CD4-positive, alpha-beta memory T cell (primary cell): ENCODE measurements at regions not wholly inside any gene's neighbourhood (a gene's known extent, or its start where the extent isn't known, plus 50 kb on each side); places are given as distances from the start of the nearest gene placed in this dataset.
"Not testable (repeated sequence)": the region's sequence is repeated elsewhere in the genome, so short reads cannot be mapped to it uniquely, and the experiment has no call there.

Experiments
- CTCF ChIA-PET: fragments of 350-600 bp; sonication (Branson Sonifier 250); formaldehyde crosslinking; loops from one replicate; lab custom pipeline; 2021; ENCODE audit warnings: inconsistent platforms; ENCODE audit not compliant: partially characterized antibody; lab: Charles Lee
- POLR2A ChIA-PET: fragments of 350-600 bp; sonication (Branson Sonifier 250); formaldehyde crosslinking; loops from one replicate; lab custom pipeline; 2021; ENCODE audit not compliant: partially characterized antibody; lab: Charles Lee
- DNase-seq, 5 donors: peaks; one replicate each; pipeline versions ENCODE4 v3.0.0 to v3.0.0-alpha.2; 2020 to 2022; ENCODE audit warnings: mixed read lengths in 1 of 5
- H3K27ac ChIP-seq: one replicate; pipeline ENCODE4 v1.7.0; 2013; ENCODE audit warnings: low read depth, low read length
- H3K27me3 ChIP-seq: 2 replicates; pipeline ENCODE4 v1.7.0; 2013; ENCODE audit warnings: mild to moderate bottlenecking, low read length, moderate library complexity; ENCODE audit not compliant: insufficient read depth
- H3K36me3 ChIP-seq: 2 replicates; pipeline ENCODE4 v1.7.0; 2013; ENCODE audit warnings: mild to moderate bottlenecking, low read length, moderate library complexity; ENCODE audit not compliant: insufficient read depth
- H3K4me1 ChIP-seq: 2 replicates; pipeline ENCODE4 v1.7.0; 2013; ENCODE audit warnings: mild to moderate bottlenecking, low read length, moderate library complexity; ENCODE audit not compliant: insufficient read depth
- H3K4me3 ChIP-seq, 2 donors: one replicate each; pipeline ENCODE4 v1.7.0; 2013; ENCODE audit warnings: low read length in 2 of 2, mild to moderate bottlenecking in 1 of 2
- H3K9me3 ChIP-seq, 2 donors: one replicate each; pipeline ENCODE4 v1.7.0; 2013; ENCODE audit warnings: low read length in 2 of 2, control low read depth in 1 of 2; ENCODE audit not compliant: control insufficient read depth in 1 of 2
- H3K27ac Mint-ChIP-seq, 7 donors: one replicate each; pipeline ENCODE4 v1.8.0; 2020 to 2021; ENCODE audit warnings: mixed read lengths in 7 of 7, mild to moderate bottlenecking in 6 of 7, inconsistent platforms in 3 of 7, moderate library complexity in 3 of 7
- H3K27me3 Mint-ChIP-seq, 2 donors: one replicate each; pipeline ENCODE4 v1.8.0; 2020 to 2021; ENCODE audit warnings: mixed read lengths in 2 of 2
- H3K36me3 Mint-ChIP-seq, 2 donors: one replicate each; pipeline ENCODE4 v1.8.0; 2020 to 2021; ENCODE audit warnings: mixed read lengths in 2 of 2, inconsistent platforms in 1 of 2, mild to moderate bottlenecking in 1 of 2
- H3K4me1 Mint-ChIP-seq, 4 donors: one replicate each; pipeline ENCODE4 v1.8.0; 2020 to 2021; ENCODE audit warnings: mixed read lengths in 4 of 4, mild to moderate bottlenecking in 1 of 4
- H3K4me3 Mint-ChIP-seq, 8 donors: one replicate each; pipeline ENCODE4 v1.8.0; 2020 to 2021; ENCODE audit warnings: mixed read lengths in 8 of 8, mild to moderate bottlenecking in 7 of 8, moderate library complexity in 6 of 8, inconsistent platforms in 3 of 8
- H3K9me3 Mint-ChIP-seq, 8 donors: one replicate each; pipeline ENCODE4 v1.8.0; 2020 to 2021; ENCODE audit warnings: mixed read lengths in 8 of 8, mild to moderate bottlenecking in 5 of 8, inconsistent platforms in 3 of 8, moderate library complexity in 1 of 8
- intact Hi-C: fragments of 100-400 bp; cut with micrococcal nuclease; formaldehyde crosslinking; loops from one replicate; pipeline ENCODE4 v1.15.1; 2023

DNA sequence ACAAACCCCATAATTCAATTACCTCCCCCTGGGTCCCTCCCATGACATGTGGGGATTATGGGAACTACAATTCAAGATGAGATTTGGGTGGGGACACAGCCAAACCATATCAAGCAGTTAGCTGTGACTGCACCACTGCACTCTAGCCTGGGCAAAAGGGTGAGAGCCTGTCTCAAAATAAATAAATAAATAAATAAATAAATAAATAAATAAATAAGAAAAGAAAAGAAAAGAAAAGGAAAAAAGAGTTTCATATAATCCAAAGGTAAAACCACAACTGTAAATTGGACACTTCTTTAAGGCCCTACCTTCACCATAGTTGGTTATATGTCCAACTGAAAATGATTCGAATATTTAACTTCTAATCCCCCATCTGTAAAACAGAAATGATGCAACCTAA, 157.6 kb upstream of the FIGN start:
- DNase-seq, H3K9me3 ChIP-seq, H3K27ac ChIP-seq, H3K27ac Mint-ChIP-seq, H3K36me3 Mint-ChIP-seq, H3K4me3 Mint-ChIP-seq, H3K4me1 ChIP-seq, CTCF ChIA-PET, H3K4me3 ChIP-seq, H3K36me3 ChIP-seq, H3K27me3 Mint-ChIP-seq, intact Hi-C loops, H3K4me1 Mint-ChIP-seq, POLR2A ChIA-PET, H3K27me3 ChIP-seq: not testable (repeated sequence)
- peaks cover 0 to 14% (median 7%) of the 10 kb centered on the region in 8 donors for H3K9me3 Mint-ChIP-seq

- no peak overlapping the region for H3K27ac Mint-ChIP-seq
- Histone ChIP-seq H3K27ac (no peak overlapping the region), H3K27me3 (no peaks in the 10 kb centered on the region), H3K4me3 (no peak overlapping the region), H3K36me3 (no peaks in the 10 kb centered on the region), H3K4me1 (no peaks in the 10 kb centered on the region), H3K9me3 (no peaks in the 10 kb centered on the region)
- no peak for DNase-seq
- H3K27me3 Mint-ChIP-seq: no peaks in the 10 kb centered on the region
- CTCF ChIA-PET: no interaction called here
- H3K36me3 Mint-ChIP-seq: no peaks in the 10 kb centered on the region
- H3K4me3 Mint-ChIP-seq: no peak overlapping the region
- intact Hi-C loops: no loop called here
- peaks cover 0 to 13% (median 6%) of the 10 kb centered on the region in 8 donors for H3K9me3 Mint-ChIP-seq
- POLR2A ChIA-PET: no interaction called here
- no peaks in the 10 kb centered on the region for H3K4me1 Mint-ChIP-seq
Observed at GRCh38 chr2:163888591-163888990, 152.8 kb upstream of the FIGN start.

GRCh38 chr2:163887182-163887581, 151.4 kb upstream of the FIGN start:
- Histone ChIP-seq H3K27ac (no peak overlapping the region), H3K36me3 (no peaks in the 10 kb centered on the region), H3K4me3 (no peak overlapping the region), H3K4me1 (no peaks in the 10 kb centered on the region), H3K27me3 (no peaks in the 10 kb centered on the region), H3K9me3 (no peaks in the 10 kb centered on the region)
- POLR2A ChIA-PET: no interaction called here
- CTCF ChIA-PET: interaction anchor here (0.7 kb wide), 1 partner anchor 11 kb away, joined by 3 read pairs; no protein-coding TSS in a partner anchor
- Mint-ChIP-seq H3K4me3 (no peak overlapping the region), H3K27me3 (no peaks in the 10 kb centered on the region), H3K4me1 (no peaks in the 10 kb centered on the region), H3K27ac (no peak overlapping the region), H3K36me3 (no peaks in the 10 kb centered on the region), H3K9me3 (peaks cover 0 to 11% (median 3%) of the 10 kb centered on the region in 8 donors)
- DNase-seq: no peak
- intact Hi-C loops: no loop called here

- Mint-ChIP-seq H3K9me3 (peaks cover 0 to 21% (median 4%) of the 10 kb centered on the region in 8 donors), H3K4me3 (no peak overlapping the region), H3K27ac (no peak overlapping the region), H3K36me3 (no peaks in the 10 kb centered on the region), H3K4me1 (no peaks in the 10 kb centered on the region), H3K27me3 (no peaks in the 10 kb centered on the region)
- no peaks in the 10 kb centered on the region for H3K36me3 ChIP-seq
- H3K4me1 ChIP-seq: no peaks in the 10 kb centered on the region
- ChIA-PET CTCF (no interaction called here), POLR2A (no interaction called here)
- no peaks in the 10 kb centered on the region for H3K27me3 ChIP-seq
- H3K9me3 ChIP-seq: no peaks in the 10 kb centered on the region
- intact Hi-C loops: no loop called here
- no peak for DNase-seq
- H3K4me3 ChIP-seq: no peak overlapping the region
- H3K27ac ChIP-seq: no peak overlapping the region
Observed at GRCh38 chr2:163884416-163884815, 148.6 kb upstream of the FIGN start.

DNA sequence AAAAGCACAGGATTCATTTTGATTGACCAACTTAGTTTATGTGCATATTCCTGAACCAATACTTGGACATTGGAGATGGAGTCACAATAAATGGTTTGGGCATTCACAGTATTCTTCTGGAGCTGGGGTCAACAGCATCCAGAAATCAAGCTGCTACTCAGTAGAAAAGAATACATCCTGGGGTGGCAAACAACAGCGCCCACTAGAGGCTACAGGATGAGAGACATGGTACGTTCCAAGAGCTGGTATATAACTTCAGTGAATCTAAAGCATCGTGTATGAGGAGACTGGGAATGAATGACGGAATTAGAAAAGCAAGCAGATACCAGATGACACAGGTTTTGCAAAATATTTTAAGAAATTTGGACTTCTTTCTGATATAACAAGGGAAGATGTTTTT, 142.9 kb upstream of the FIGN start:
- POLR2A ChIA-PET: no interaction called here
- Mint-ChIP-seq H3K27me3 (no peaks in the 10 kb centered on the region), H3K4me1 (no peaks in the 10 kb centered on the region), H3K9me3 (peaks cover 0 to 17% (median 4%) of the 10 kb centered on the region in 8 donors), H3K36me3 (no peaks in the 10 kb centered on the region), H3K4me3 (no peak overlapping the region), H3K27ac (no peak overlapping the region)
- no peaks in the 10 kb centered on the region for H3K36me3 ChIP-seq
- peaks cover 0 to 4% of the 10 kb centered on the region in 2 donors for H3K9me3 ChIP-seq
- no peak overlapping the region for H3K4me3 ChIP-seq
- DNase-seq: no peak
- H3K27me3 ChIP-seq: no peaks in the 10 kb centered on the region
- intact Hi-C loops: no loop called here
- no peaks in the 10 kb centered on the region for H3K4me1 ChIP-seq
- H3K27ac ChIP-seq: no peak overlapping the region
- CTCF ChIA-PET: no interaction called here

- no peaks in the 10 kb centered on the region for H3K27me3 ChIP-seq
- H3K9me3 ChIP-seq: peaks cover 0 to 4% of the 10 kb centered on the region in 2 donors
- no peak for DNase-seq
- H3K27ac ChIP-seq: no peak overlapping the region
- peaks cover 0 to 15% (median 4%) of the 10 kb centered on the region in 8 donors for H3K9me3 Mint-ChIP-seq
- no peaks in the 10 kb centered on the region for H3K4me1 ChIP-seq
- H3K27ac Mint-ChIP-seq: no peak overlapping the region
- ChIA-PET POLR2A (no interaction called here), CTCF (no interaction called here)
- H3K4me1 Mint-ChIP-seq: no peaks in the 10 kb centered on the region
- no peaks in the 10 kb centered on the region for H3K36me3 ChIP-seq
- H3K4me3 ChIP-seq: no peak overlapping the region
- H3K27me3 Mint-ChIP-seq: no peaks in the 10 kb centered on the region
- no peak overlapping the region for H3K4me3 Mint-ChIP-seq
- no peaks in the 10 kb centered on the region for H3K36me3 Mint-ChIP-seq
- intact Hi-C loops: no loop called here
Observed at GRCh38 chr2:163877316-163877715, 141.5 kb upstream of the FIGN start.

DNA sequence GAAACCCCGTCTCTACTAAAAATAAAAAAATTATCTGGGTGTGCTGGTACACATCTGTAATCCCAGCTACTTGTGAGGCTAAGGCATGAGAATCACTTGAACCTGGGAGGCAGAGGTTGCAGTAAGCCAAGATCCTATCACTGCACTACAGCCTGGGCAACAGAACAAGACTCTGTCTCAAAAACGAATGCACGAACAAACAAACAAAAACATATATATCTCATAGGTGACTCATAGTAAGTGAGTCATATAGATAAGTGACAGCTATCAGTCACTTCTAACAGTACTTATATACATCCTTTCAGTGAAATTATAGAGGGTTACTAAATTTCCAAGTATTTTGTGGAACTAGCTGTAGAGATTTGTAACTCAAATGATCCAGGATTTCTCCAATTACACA, 127.3 kb upstream of the FIGN start:
- no peaks in the 10 kb centered on the region for H3K27me3 Mint-ChIP-seq
- Histone ChIP-seq H3K4me1 (no peaks in the 10 kb centered on the region), H3K4me3 (no peak overlapping the region), H3K36me3 (no peaks in the 10 kb centered on the region), H3K27ac (no peak overlapping the region), H3K27me3 (no peaks in the 10 kb centered on the region), H3K9me3 (no peaks in the 10 kb centered on the region)
- ChIA-PET CTCF (no interaction called here), POLR2A (no interaction called here)
- no peaks in the 10 kb centered on the region for H3K36me3 Mint-ChIP-seq
- no peak for DNase-seq
- peaks cover 0 to 9% (median 0%) of the 10 kb centered on the region in 8 donors for H3K9me3 Mint-ChIP-seq
- no peaks in the 10 kb centered on the region for H3K4me1 Mint-ChIP-seq
- no peak overlapping the region for H3K4me3 Mint-ChIP-seq
- intact Hi-C loops: no loop called here
- H3K27ac Mint-ChIP-seq: no peak overlapping the region

DNA sequence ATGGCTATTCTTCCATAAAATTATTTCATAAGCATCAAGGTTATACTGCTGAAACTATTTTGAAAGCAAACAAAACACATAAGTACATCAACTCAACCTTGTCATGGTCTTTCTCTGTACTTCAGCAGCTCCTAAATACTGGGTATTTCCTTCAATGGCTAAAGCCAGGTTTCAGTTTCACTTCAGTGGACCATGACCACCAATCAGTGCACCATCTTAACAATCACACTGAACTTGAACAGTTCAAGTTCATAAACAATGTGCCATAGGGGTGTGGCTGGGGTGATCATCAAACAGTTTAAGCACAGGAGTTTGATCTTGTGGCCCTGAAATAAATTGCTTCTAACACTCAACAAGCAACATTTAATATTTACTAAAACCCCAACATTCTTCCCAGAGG, 124.1 kb upstream of the FIGN start:
- no peaks in the 10 kb centered on the region for H3K9me3 ChIP-seq
- no peaks in the 10 kb centered on the region for H3K4me1 ChIP-seq
- no peak overlapping the region for H3K4me3 ChIP-seq
- peaks cover 0 to 8% (median under 1%) of the 10 kb centered on the region in 8 donors for H3K9me3 Mint-ChIP-seq
- H3K4me1 Mint-ChIP-seq: no peaks in the 10 kb centered on the region
- no peaks in the 10 kb centered on the region for H3K27me3 ChIP-seq
- no peak for DNase-seq
- H3K27ac Mint-ChIP-seq: no peak overlapping the region
- POLR2A ChIA-PET: no interaction called here
- no peaks in the 10 kb centered on the region for H3K36me3 Mint-ChIP-seq
- no peak overlapping the region for H3K4me3 Mint-ChIP-seq
- H3K27me3 Mint-ChIP-seq: no peaks in the 10 kb centered on the region
- H3K36me3 ChIP-seq: no peaks in the 10 kb centered on the region
- intact Hi-C loops: no loop called here
- no peak overlapping the region for H3K27ac ChIP-seq
- CTCF ChIA-PET: no interaction called here
